A673 (cell line): ENCODE measurements at regions not wholly inside any gene's neighbourhood (a gene's known extent, or its start where the extent isn't known, plus 50 kb on each side); places are given as distances from the start of the nearest gene placed in this dataset.

Experiments
- BruUV-seq: library from RNA; stranded (reverse); fragments of 400-500 nt; replicated peaks from 2 replicates; lab custom pipeline; 2021; lab: Mats Ljungman, UMichigan
- CTCF ChIA-PET: fragments of 300-600 bp; sonication (Branson Sonifier 250); formaldehyde crosslinking; loops from one replicate; lab custom pipeline; 2022; ENCODE audit warnings: antibody characterized with exemption; lab: Charles Lee
- POLR2A ChIA-PET: fragments of 300-600 bp; sonication (Branson Sonifier 250); formaldehyde crosslinking; loops from one replicate; lab custom pipeline; 2022; ENCODE audit warnings: antibody characterized with exemption; ENCODE audit not compliant: low non-redundant PET; lab: Charles Lee
- DNase-seq: peaks from one replicate; pipeline ENCODE4 v3.0.0-alpha.2; 2015; ENCODE audit warnings: low spot score
- H3K27ac ChIP-seq: fragments of 200-600 bp; sonication (generic); 2 replicates; pipeline ENCODE4 v1.5.1; 2016; ENCODE audit warnings: mixed run types, low read depth, mild to moderate bottlenecking, mixed read lengths, antibody characterized with exemption, low read length; ENCODE audit not compliant: poor library complexity, severe bottlenecking
- H3K27me3 ChIP-seq: fragments of 200-600 bp; sonication (generic); replicated peaks from 2 replicates; pipeline ENCODE4 v1.6.1; 2017; ENCODE audit warnings: mixed run types, low read depth, mild to moderate bottlenecking, mixed read lengths, antibody characterized with exemption, low read length; ENCODE audit not compliant: insufficient read depth, poor library complexity
- H3K36me3 ChIP-seq: fragments of 200-600 bp; sonication (generic); 2 replicates; pipeline ENCODE4 v1.6.1; 2016; ENCODE audit warnings: mixed run types, mild to moderate bottlenecking, mixed read lengths, antibody characterized with exemption, low read length; ENCODE audit not compliant: insufficient read depth, poor library complexity, severe bottlenecking
- H3K4me1 ChIP-seq: fragments of 200-600 bp; sonication (generic); 2 replicates; pipeline ENCODE4 v1.6.1; 2017; ENCODE audit warnings: mixed run types, mild to moderate bottlenecking, mixed read lengths, antibody characterized with exemption, low read length; ENCODE audit not compliant: insufficient read depth, poor library complexity, severe bottlenecking
- H3K4me3 ChIP-seq: fragments of 200-600 bp; sonication (generic); 2 replicates; pipeline ENCODE4 v1.5.1; 2016; ENCODE audit warnings: low read depth, mixed run types, mild to moderate bottlenecking, mixed read lengths, low read length; ENCODE audit not compliant: poor library complexity, severe bottlenecking
- H3K9me3 ChIP-seq: fragments of 200-600 bp; sonication (generic); 2 replicates; pipeline ENCODE4 v1.6.1; 2016; ENCODE audit warnings: mixed run types, low read depth, mild to moderate bottlenecking, mixed read lengths, antibody characterized with exemption, low read length; ENCODE audit not compliant: poor library complexity, severe bottlenecking
- CTCF ChIP-seq: fragments of 300-800, 200-600 bp; sonication (generic); conservative IDR thresholded peaks from 2 replicates; pipeline ENCODE4 v1.5.1; 2017; ENCODE audit warnings: low read depth, mild to moderate bottlenecking, antibody characterized with exemption, low read length, moderate library complexity, mixed read lengths
- EZH2 ChIP-seq: fragments of 200-600 bp; sonication (generic); IDR thresholded peaks from 2 replicates; pipeline ENCODE4 v1.6.1; 2017; ENCODE audit warnings: borderline replicate concordance, low read depth, mild to moderate bottlenecking, mixed read lengths, antibody characterized with exemption, low read length; ENCODE audit not compliant: poor library complexity, severe bottlenecking
- intact Hi-C: fragments of 100-400 bp; cut with micrococcal nuclease; formaldehyde crosslinking; loops from one replicate; pipeline ENCODE4 v1.10.0; 2022; ENCODE audit not compliant: unreplicated experiment

DNA sequence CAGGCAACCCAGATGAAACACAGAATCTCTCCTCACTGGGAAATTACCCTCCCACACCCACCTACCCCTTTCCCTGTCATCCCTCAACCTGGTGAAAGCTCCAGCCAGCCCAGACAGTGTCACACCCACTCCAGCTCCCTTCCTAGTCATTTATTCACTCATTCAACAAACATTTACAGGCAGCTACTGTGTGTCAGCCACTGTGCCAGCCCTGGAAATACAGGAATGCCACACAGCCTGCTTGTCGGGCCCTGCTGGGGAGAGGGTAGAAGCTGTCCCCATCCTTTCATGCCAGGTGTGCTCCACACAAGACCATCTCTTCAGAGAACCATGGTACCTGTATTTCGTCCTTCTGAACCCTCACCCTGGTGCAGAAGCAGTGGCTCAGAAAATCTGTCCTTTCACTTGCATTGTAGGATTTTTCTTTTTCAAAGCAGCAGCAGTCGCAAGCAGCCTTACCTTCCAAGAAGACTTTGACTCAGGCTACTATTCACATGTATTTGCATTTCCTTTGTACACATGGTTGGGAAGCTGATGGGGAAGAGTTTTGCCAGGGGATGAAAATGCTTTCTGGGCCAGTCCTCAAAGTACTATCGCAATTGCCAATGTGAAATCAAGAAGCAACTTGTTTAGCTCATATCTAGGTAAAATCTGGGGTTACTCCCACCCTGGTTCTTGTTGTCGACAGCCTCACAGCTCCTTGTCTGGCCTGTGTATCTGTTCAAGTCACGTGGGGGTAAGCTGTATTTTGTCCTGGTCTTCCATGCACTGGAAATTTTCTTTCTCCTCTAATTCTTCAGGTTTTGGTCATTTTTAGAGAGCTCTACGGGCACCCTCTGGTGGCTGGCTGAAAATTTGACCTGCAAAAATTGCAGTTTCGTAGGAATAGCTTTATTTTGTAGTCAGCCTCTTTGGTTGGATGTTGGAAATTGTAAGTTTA is 147.4 kb upstream of the EGLN3 start:
- Histone ChIP-seq H3K36me3 (no peaks in the 10 kb centered on the region), H3K4me3 (no peak overlapping the region), H3K4me1 (no peaks in the 10 kb centered on the region), H3K27ac (no peak overlapping the region), H3K9me3 (no peaks in the 10 kb centered on the region), H3K27me3 (no peaks in the 10 kb centered on the region)
- CTCF ChIA-PET: interaction anchor here (1.1 to 1.3 kb wide), 4 partner anchors 249 to 261 kb away, joined by 4 to 19 read pairs (median 6); no protein-coding TSS in a partner anchor
- intact Hi-C loops: loop anchor here (1.0 to 2.0 kb wide), 4 partner anchors 203 to 1522 kb away; no protein-coding TSS in a partner anchor
- POLR2A ChIA-PET: interaction anchor here (0.6 kb wide), 1 partner anchor 205 kb away, joined by 15 read pairs; no protein-coding TSS in a partner anchor
- no TSS peak for BruUV-seq
- DNase-seq: peak; percentile 40
- TF ChIP-seq EZH2 (no peak), CTCF (peak; percentile 70)

DNA sequence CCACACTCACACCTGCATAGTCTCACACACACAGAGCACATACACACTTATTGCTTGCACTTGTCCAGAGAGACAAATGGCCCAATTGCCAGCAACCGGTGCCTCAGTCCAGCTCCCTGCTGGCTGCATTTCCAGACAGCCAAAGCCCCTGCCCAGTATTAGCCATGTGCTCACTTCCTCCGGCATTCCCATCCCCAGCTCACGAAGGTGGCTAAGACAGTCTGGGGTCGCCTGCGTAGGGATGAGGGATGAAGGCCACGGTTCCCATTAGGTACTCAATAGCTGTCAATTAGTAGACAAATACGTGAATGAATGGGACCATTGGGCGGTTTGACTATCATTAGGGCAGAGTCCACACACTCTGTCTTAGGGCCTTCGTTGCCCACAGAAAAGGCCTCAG is 146.8 kb upstream of the EGLN3 start:
- Histone ChIP-seq H3K9me3 (no peaks in the 10 kb centered on the region), H3K27me3 (no peaks in the 10 kb centered on the region), H3K4me1 (no peaks in the 10 kb centered on the region), H3K4me3 (no peak overlapping the region), H3K36me3 (no peaks in the 10 kb centered on the region), H3K27ac (no peak overlapping the region)
- no peak for DNase-seq
- POLR2A ChIA-PET: no interaction called here
- CTCF ChIA-PET: no interaction called here
- no peak for TF ChIP-seq CTCF
- TF ChIP-seq EZH2: no peak
- intact Hi-C loops: loop anchor here (1.0 to 2.0 kb wide), 4 partner anchors 204 to 1521 kb away; no protein-coding TSS in a partner anchor
- no TSS peak for BruUV-seq

GRCh38 chr14:34094384-34094783 is 143.5 kb upstream of the EGLN3 start:
- Histone ChIP-seq H3K27me3 (no peaks in the 10 kb centered on the region), H3K36me3 (no peaks in the 10 kb centered on the region), H3K9me3 (no peaks in the 10 kb centered on the region), H3K4me1 (no peaks in the 10 kb centered on the region), H3K27ac (no peak overlapping the region), H3K4me3 (no peak overlapping the region)
- DNase-seq: no peak
- TF ChIP-seq CTCF (no peak), EZH2 (no peak)
- ChIA-PET CTCF (no interaction called here), POLR2A (no interaction called here)
- BruUV-seq: no TSS peak
- intact Hi-C loops: no loop called here
